Osteocyte (in vitro differentiated cells): ENCODE measurements at regions not wholly inside any gene's neighbourhood (a gene's known extent, or its start where the extent isn't known, plus 50 kb on each side); places are given as distances from the start of the nearest gene placed in this dataset.

Experiments
- DNase-seq: peaks from one replicate; pipeline ENCODE4 v3.0.0; 2021; ENCODE audit warnings: mixed read lengths; ENCODE audit not compliant: unreplicated experiment; ENCODE audit errors: extremely low spot score
- H3K27ac Mint-ChIP-seq: one replicate; pipeline ENCODE4 v1.8.0; 2021; ENCODE audit warnings: mild to moderate bottlenecking, mixed read lengths; ENCODE audit not compliant: unreplicated experiment
- H3K27me3 Mint-ChIP-seq: one replicate; pipeline ENCODE4 v1.8.0; 2021; ENCODE audit warnings: mixed read lengths; ENCODE audit not compliant: unreplicated experiment
- H3K36me3 Mint-ChIP-seq: one replicate; pipeline ENCODE4 v1.8.0; 2021; ENCODE audit warnings: mixed read lengths; ENCODE audit not compliant: unreplicated experiment
- H3K4me1 Mint-ChIP-seq: one replicate; pipeline ENCODE4 v1.8.0; 2021; ENCODE audit warnings: mixed read lengths; ENCODE audit not compliant: unreplicated experiment
- H3K4me3 Mint-ChIP-seq: one replicate; pipeline ENCODE4 v1.8.0; 2021; ENCODE audit warnings: mild to moderate bottlenecking, moderate library complexity, mixed read lengths; ENCODE audit not compliant: unreplicated experiment
- H3K9me3 Mint-ChIP-seq: one replicate; pipeline ENCODE4 v1.8.0; 2021; ENCODE audit warnings: mixed read lengths; ENCODE audit not compliant: unreplicated experiment
- TF ChIP-seq, protein P1 (sequence below): fragments of 200-600 bp; sonication (generic); IDR thresholded peaks from 2 replicates; pipeline ENCODE4 v1.5.0; 2021; ENCODE audit warnings: antibody characterized with exemption, mild to moderate bottlenecking, moderate library complexity

DNA sequence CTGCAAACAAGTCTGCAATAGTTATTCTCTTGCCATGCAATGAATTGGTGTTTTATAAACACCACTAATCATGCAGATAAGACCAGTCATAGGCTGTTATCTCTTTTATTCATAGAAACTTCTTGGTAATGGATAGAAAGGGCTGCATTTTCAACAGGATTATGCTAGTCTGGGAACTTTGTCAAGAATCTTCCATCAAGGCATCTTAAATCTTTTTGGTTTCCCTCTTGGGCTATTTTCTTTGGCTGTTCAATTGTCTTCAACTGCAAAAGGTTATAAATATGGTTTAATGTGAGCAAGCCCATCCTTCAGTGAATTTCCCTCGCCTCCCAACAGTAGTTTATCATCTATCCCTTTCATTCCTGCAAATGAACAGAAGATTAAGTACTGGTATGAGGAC is 59.0 kb upstream of the MINAR1 start:
- H3K4me1 Mint-ChIP-seq, result no peaks in the 10 kb centered on the region
- no peaks in the 10 kb centered on the region for H3K27me3 Mint-ChIP-seq
- TF ChIP-seq, protein P1, sequence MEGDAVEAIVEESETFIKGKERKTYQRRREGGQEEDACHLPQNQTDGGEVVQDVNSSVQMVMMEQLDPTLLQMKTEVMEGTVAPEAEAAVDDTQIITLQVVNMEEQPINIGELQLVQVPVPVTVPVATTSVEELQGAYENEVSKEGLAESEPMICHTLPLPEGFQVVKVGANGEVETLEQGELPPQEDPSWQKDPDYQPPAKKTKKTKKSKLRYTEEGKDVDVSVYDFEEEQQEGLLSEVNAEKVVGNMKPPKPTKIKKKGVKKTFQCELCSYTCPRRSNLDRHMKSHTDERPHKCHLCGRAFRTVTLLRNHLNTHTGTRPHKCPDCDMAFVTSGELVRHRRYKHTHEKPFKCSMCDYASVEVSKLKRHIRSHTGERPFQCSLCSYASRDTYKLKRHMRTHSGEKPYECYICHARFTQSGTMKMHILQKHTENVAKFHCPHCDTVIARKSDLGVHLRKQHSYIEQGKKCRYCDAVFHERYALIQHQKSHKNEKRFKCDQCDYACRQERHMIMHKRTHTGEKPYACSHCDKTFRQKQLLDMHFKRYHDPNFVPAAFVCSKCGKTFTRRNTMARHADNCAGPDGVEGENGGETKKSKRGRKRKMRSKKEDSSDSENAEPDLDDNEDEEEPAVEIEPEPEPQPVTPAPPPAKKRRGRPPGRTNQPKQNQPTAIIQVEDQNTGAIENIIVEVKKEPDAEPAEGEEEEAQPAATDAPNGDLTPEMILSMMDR, result no peak
- no peak overlapping the region for H3K27ac Mint-ChIP-seq
- peaks cover 3% of the 10 kb centered on the region for H3K36me3 Mint-ChIP-seq
- no peaks in the 10 kb centered on the region for H3K9me3 Mint-ChIP-seq
- H3K4me3 Mint-ChIP-seq, result no peak overlapping the region
- DNase-seq, result no peak

DNA sequence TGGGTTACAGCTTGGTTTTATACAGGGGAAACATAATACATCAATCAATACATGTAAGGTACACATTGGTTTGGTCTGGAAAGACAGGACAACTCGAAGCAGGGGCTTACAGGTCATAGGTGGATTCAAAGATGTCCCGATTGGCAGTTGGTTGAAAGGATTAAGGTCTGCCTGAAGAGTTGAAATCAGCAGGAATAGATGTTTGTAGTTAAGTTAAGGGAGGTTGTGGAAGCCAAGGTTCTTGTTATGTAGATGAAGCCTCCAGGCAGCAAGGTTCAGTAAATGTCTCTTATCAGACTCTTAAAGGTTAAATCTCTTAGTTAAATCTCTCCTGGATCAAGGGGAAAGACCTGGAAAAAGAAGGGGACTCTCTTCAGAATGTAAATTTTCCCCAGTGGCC is 58.4 kb upstream of the MINAR1 start:
- no peak for DNase-seq

DNA sequence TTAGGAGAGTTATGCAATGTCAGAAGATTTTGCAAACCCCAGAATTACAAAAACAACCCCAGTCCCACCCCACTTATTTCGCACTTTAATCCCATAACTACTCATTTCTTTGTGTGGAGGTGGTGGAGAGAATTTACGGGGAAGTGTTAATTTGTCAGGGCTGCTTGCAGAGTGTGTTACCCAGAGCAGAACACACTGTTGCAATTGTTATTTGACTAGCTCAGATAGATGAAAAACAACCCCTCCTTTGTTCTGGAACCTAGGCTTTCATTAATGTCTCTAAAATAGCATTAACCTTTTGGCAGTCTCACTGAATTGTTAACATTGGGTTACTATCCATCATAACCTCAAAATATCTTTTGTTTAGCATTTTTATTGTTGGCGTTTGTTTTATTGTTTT is 55.8 kb upstream of the MINAR1 start:
- Mint-ChIP-seq H3K4me1 (no peaks in the 10 kb centered on the region), H3K27ac (no peak overlapping the region), H3K27me3 (no peaks in the 10 kb centered on the region), H3K36me3 (peaks cover 3% of the 10 kb centered on the region), H3K4me3 (no peak overlapping the region), H3K9me3 (no peaks in the 10 kb centered on the region)
- TF ChIP-seq, protein P1, result no peak
- no peak for DNase-seq

More for the DNA sequence above, 58.4 kb upstream of the MINAR1 start:
- Mint-ChIP-seq H3K9me3 (no peaks in the 10 kb centered on the region), H3K4me3 (no peak overlapping the region), H3K36me3 (peaks cover 3% of the 10 kb centered on the region), H3K27ac (no peak overlapping the region), H3K4me1 (no peaks in the 10 kb centered on the region), H3K27me3 (no peaks in the 10 kb centered on the region)
- TF ChIP-seq, protein P1, result no peak

DNA sequence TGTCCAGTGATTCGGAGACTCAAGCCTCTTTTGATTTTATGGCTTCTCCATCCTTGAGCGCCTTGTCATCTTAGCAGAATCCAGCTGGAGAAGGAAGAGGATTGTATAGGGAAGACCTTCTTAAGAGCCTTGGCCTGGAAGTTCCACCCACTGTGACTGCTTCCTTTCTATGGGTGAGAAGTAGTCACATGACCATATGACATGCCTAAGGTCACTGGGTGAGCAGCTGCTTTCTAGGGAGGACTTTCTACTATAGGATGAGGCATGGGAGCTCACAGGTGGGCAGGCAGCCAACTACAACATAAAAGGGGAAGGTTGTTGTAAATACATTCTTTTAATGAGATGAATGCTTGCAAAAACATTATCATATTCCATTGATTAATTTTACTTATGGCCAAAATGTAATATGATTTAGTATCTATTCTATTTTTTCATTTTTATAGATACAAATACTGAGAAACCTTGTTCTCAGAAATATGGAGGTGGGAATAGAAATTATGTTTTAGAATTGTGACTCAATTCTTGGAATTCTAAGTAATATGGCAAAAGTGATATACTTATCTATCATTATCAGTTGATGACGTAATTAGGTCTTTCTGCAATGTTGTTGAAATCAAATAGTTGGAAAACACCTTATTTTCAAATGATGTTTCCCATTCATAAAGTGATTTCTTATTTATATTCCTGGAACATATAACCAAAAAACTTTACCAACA is 53.6 kb upstream of the MINAR1 start:
- TF ChIP-seq, protein P1, result no peak
- Mint-ChIP-seq H3K27ac (no peak overlapping the region), H3K27me3 (no peaks in the 10 kb centered on the region), H3K4me3 (no peak overlapping the region), H3K36me3 (peaks cover 3% of the 10 kb centered on the region), H3K9me3 (no peaks in the 10 kb centered on the region), H3K4me1 (no peaks in the 10 kb centered on the region)
- DNase-seq, result no peak

DNA sequence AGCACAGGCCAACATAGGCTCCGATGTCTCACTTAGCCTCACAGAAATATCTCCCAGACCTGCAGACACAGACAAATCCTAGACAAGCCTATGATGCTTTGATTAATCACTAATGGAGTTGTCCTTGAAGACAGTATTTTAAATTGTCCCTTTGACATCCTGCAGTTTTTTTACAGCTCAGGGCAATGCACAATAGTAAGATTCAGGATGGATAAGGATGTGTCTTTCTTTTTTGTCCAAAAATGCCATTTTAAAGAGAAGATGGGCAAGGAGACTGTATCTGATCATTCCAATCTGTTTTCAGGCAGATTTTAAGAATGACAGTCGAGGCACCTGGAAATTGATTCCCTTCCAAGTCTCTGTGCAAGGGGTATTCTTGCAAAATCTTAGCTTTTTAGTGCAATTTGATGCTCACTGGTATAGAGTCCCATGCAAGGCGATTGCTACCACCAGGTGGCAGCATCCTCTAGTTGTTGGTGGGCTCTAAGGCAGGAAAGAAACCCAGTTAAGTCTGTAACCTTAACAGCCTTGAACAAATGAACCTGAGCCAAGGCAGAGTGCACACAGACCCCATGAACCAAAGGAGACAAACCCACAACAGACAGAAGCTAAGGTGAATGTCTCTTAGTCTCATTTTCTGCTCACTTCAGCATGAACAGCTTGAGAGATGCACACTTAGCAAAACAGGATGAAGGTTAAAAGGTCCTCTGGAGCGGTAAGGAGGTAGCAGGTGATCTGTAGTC is 51.2 kb upstream of the MINAR1 start:
- TF ChIP-seq, protein P1, result peak; percentile 96
- H3K4me3 Mint-ChIP-seq, result no peak overlapping the region
- H3K27ac Mint-ChIP-seq, result no peak overlapping the region
- no peaks in the 10 kb centered on the region for H3K9me3 Mint-ChIP-seq
- peak; percentile 89 for DNase-seq
- no peaks in the 10 kb centered on the region for H3K27me3 Mint-ChIP-seq
- peaks cover 3% of the 10 kb centered on the region for H3K36me3 Mint-ChIP-seq
- H3K4me1 Mint-ChIP-seq, result no peaks in the 10 kb centered on the region
